Thymus (tissue), 11 donors: ENCODE measurements at regions not wholly inside any gene's neighbourhood (a gene's known extent, or its start where the extent isn't known, plus 50 kb on each side); places are given as distances from the start of the nearest gene placed in this dataset.

ENCODE experiments used
- DNase-seq, 9 donors: peaks; one replicate each; pipeline ENCODE4 v3.0.0-alpha.2; 2013; ENCODE audit warnings: low spot score in 9 of 9, low read depth in 6 of 9, missing footprints in 1 of 9
- H3K27ac ChIP-seq, 2 donors: one replicate each; pipeline ENCODE4 v1.5.1; 2013; ENCODE audit warnings: control low read depth in 1 of 2, low read depth in 1 of 2, low read length in 1 of 2, mild to moderate bottlenecking in 1 of 2, moderate library complexity in 1 of 2
- H3K27me3 ChIP-seq, 2 donors: one replicate each; pipeline ENCODE4 v1.5.1; 2013; ENCODE audit warnings: low read length in 1 of 2; ENCODE audit not compliant: control insufficient read depth in 2 of 2, insufficient read depth in 1 of 2
- H3K36me3 ChIP-seq, 2 donors: one replicate each; pipeline ENCODE4 v1.5.1; 2013; ENCODE audit warnings: low read length in 1 of 2, mild to moderate bottlenecking in 1 of 2, moderate library complexity in 1 of 2; ENCODE audit not compliant: control insufficient read depth in 2 of 2, insufficient read depth in 2 of 2
- H3K4me1 ChIP-seq, 2 donors: one replicate each; pipeline ENCODE4 v1.5.1; 2013; ENCODE audit warnings: low read length in 2 of 2; ENCODE audit not compliant: control insufficient read depth in 2 of 2, insufficient read depth in 2 of 2
- H3K4me3 ChIP-seq, 2 donors: one replicate each; pipeline ENCODE4 v1.5.1; 2013; ENCODE audit warnings: low read length in 2 of 2, control low read depth in 1 of 2, mild to moderate bottlenecking in 1 of 2
- H3K9me3 ChIP-seq, 2 donors: one replicate each; pipeline ENCODE4 v1.5.1; 2013; ENCODE audit warnings: low read length in 1 of 2, mild to moderate bottlenecking in 1 of 2; ENCODE audit not compliant: control insufficient read depth in 2 of 2, insufficient read depth in 1 of 2
- WGBS: extraction: QIAGEN DNeasy Blood & Tissue Kit; methylation state at CpG from one replicate; pipeline ENCODE4 v1.1.7; 2013; 5-methylcytosine and 5-hydroxymethylcytosine counted together
- donor health status: healthy.

- 97% methylated on average over 5 of the region's 5 CpGs for WGBS
- H3K36me3 ChIP-seq: no peaks in the 10 kb centered on the region
Observed at GRCh38 chr21:28767523-28767922, 225.2 kb downstream of the LTN1 start.

GRCh38 chr21:28763809-28764418 is 228.8 kb downstream of the LTN1 start:
- no peak overlapping the region for H3K4me3 ChIP-seq
- no peaks in the 10 kb centered on the region for H3K36me3 ChIP-seq
- no peaks in the 10 kb centered on the region for H3K27me3 ChIP-seq
- no peak for DNase-seq
- no peaks in the 10 kb centered on the region for H3K9me3 ChIP-seq
- H3K4me1 ChIP-seq: no peaks in the 10 kb centered on the region
- 70% methylated on average over 2 of the region's 2 CpGs for WGBS
- no peak overlapping the region for H3K27ac ChIP-seq

More at GRCh38 chr21:28767523-28767922, 225.2 kb downstream of the LTN1 start:
- Histone ChIP-seq H3K27me3 (no peaks in the 10 kb centered on the region), H3K4me3 (no peak overlapping the region), H3K27ac (no peak overlapping the region), H3K4me1 (no peaks in the 10 kb centered on the region), H3K9me3 (no peaks in the 10 kb centered on the region)
- no peak for DNase-seq

DNA sequence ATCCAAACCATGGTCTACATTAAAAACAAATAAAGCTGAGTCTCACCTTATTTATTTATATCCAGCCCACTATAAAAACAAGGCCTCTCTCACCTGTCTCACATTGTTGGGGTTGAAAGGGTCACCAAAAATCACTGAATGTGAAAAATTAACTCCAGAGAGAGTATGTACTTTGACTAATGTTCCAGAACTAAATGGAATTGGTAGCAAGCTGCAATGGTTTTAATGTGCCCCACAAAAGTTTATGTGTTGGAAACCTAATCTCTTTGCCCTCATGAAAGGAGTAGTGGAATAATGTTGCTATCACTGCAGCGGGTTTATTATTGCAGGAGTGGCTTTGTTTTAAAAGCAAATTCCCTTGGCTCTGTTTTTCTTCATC is 230.3 kb downstream of the LTN1 start:
- H3K9me3 ChIP-seq: no peaks in the 10 kb centered on the region
- H3K4me1 ChIP-seq: no peaks in the 10 kb centered on the region
- 48% methylated on average over 1 of the region's 1 CpG for WGBS
- no peaks in the 10 kb centered on the region for H3K36me3 ChIP-seq
- H3K27ac ChIP-seq: no peak overlapping the region
- no peaks in the 10 kb centered on the region for H3K27me3 ChIP-seq
- no peak for DNase-seq
- H3K4me3 ChIP-seq: no peak overlapping the region

DNA sequence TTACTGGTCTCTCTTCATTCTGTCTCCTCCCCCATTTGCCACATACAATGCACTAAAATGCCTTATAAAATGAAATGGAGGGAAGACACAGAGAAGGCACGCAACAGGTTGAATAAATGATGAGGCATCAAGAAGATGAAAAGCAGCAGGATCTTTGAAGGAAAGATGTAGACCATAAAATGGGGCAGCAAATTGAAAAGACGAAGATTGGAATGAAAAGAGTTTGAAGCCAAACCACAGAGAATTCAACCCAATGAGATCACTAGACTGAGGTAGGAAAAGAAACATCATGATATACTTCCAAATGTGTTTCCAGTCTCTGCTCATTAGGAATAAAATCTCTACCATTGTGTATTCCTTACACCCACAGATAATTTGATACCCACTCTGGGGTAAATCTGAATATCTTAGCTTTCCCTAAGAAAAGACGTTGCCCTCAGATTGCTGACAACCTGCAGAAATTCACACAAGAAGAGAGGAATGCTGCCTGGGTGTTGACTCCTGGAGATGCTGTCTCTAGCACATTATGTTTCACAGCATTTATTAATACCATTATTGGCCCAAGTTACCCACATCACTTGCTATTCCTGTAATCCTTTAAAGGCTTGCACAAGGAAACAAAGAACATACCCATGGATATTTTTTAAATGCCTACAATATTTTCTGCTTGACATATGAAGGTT is 230.9 kb downstream of the LTN1 start:
- 79% methylated on average over 3 of the region's 3 CpGs for WGBS

GRCh38 chr21:28758883-28759242 is 233.8 kb downstream of the LTN1 start:
- Histone ChIP-seq H3K27me3 (no peaks in the 10 kb centered on the region), H3K9me3 (no peaks in the 10 kb centered on the region), H3K27ac (no peak overlapping the region), H3K36me3 (no peaks in the 10 kb centered on the region), H3K4me3 (no peak overlapping the region), H3K4me1 (no peaks in the 10 kb centered on the region)
- no peak for DNase-seq
- 95% methylated on average over 1 of the region's 1 CpG for WGBS

More for the DNA sequence above, 230.9 kb downstream of the LTN1 start:
- Histone ChIP-seq H3K4me1 (no peaks in the 10 kb centered on the region), H3K36me3 (no peaks in the 10 kb centered on the region), H3K4me3 (no peak overlapping the region), H3K27me3 (no peaks in the 10 kb centered on the region), H3K27ac (no peak overlapping the region), H3K9me3 (no peaks in the 10 kb centered on the region)
- no peak for DNase-seq

- H3K27ac ChIP-seq: no peak overlapping the region
- no peaks in the 10 kb centered on the region for H3K4me1 ChIP-seq
- no peaks in the 10 kb centered on the region for H3K9me3 ChIP-seq
- 86% methylated on average over 7 of the region's 7 CpGs for WGBS
- H3K4me3 ChIP-seq: no peak overlapping the region
- no peaks in the 10 kb centered on the region for H3K27me3 ChIP-seq
- H3K36me3 ChIP-seq: no peaks in the 10 kb centered on the region
- no peak for DNase-seq
Observed at GRCh38 chr21:28758042-28758882, 234.4 kb downstream of the LTN1 start.

GRCh38 chr21:28754862-28755261 is 237.8 kb downstream of the LTN1 start:
- DNase-seq: no peak
- WGBS: 93% methylated on average over 3 of the region's 3 CpGs

DNA sequence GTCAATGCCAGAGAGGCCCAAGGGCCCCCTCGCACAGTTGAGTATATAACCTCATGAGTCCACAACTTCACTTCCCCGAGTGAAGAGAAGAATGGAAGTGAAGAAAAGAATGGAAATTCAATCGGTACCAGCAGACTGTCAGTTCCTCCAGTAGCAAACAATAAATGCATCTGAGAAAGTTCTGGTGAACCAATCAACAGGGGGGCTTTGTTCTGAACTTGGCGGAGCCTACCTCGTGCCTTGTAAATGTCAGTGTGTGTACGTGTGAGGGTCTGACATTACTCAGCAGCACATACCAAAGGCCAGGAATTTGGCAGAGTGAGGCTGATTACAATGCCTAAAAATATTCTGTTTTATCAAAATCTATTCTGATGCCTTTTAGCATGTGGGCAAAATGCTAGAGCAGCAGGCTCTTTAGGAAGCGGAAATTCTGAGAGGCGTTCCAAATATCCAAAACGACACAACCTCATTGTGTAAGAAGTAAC is 238.5 kb downstream of the LTN1 start:
- no peak overlapping the region for H3K4me3 ChIP-seq
- H3K36me3 ChIP-seq: no peaks in the 10 kb centered on the region
- H3K27me3 ChIP-seq: no peaks in the 10 kb centered on the region
- no peak for DNase-seq
- H3K27ac ChIP-seq: no peak overlapping the region
- H3K9me3 ChIP-seq: no peaks in the 10 kb centered on the region
- 94% methylated on average over 9 of the region's 9 CpGs for WGBS
- no peaks in the 10 kb centered on the region for H3K4me1 ChIP-seq

More at GRCh38 chr21:28754862-28755261, 237.8 kb downstream of the LTN1 start:
- Histone ChIP-seq H3K36me3 (no peaks in the 10 kb centered on the region), H3K9me3 (no peaks in the 10 kb centered on the region), H3K27ac (no peak overlapping the region), H3K27me3 (no peaks in the 10 kb centered on the region), H3K4me3 (no peak overlapping the region), H3K4me1 (no peaks in the 10 kb centered on the region)

GRCh38 chr21:28752131-28752530 is 240.5 kb downstream of the LTN1 start:
- Histone ChIP-seq H3K4me3 (no peak overlapping the region), H3K4me1 (no peaks in the 10 kb centered on the region), H3K27me3 (no peaks in the 10 kb centered on the region), H3K27ac (no peak overlapping the region), H3K36me3 (no peaks in the 10 kb centered on the region), H3K9me3 (no peaks in the 10 kb centered on the region)
- DNase-seq: no peak
- 94% methylated on average over 2 of the region's 2 CpGs for WGBS
